Gastrocnemius medialis (tissue), 4 donors: ENCODE measurements at regions not wholly inside any gene's neighbourhood (a gene's known extent, or its start where the extent isn't known, plus 50 kb on each side); places are given as distances from the start of the nearest gene placed in this dataset.

Experiments used
- ATAC-seq, 2 donors: fragments of 150-250 bp; one replicate each; pipeline ENCODE4 v1.9.1; 2016
- DNase-seq, 2 donors: peaks; one replicate each; pipeline ENCODE4 v3.0.0-alpha.2; 2019
- H3K27ac ChIP-seq, 4 donors: fragments of 200-600 bp; sonication (generic); 1 replicate in 1 of 4; 2 replicates in 3 of 4; pipeline ENCODE4 v1.5.1; 2016 to 2018; ENCODE audit warnings: mild to moderate bottlenecking in 2 of 4, moderate library complexity in 1 of 4
- H3K27me3 ChIP-seq, 3 donors: fragments of 200-600 bp; sonication (generic) in 2 of 3; 1 replicate in 1 of 3; 2 replicates in 2 of 3; pipeline versions ENCODE4 v1.5.1 to v1.6.0; 2016 to 2019; ENCODE audit warnings: mild to moderate bottlenecking in 1 of 3, moderate library complexity in 1 of 3
- H3K36me3 ChIP-seq, 2 donors: fragments of 200-600 bp; sonication (generic) in 1 of 2; one replicate each; pipeline ENCODE4 v1.5.1; 2017 to 2018
- H3K4me1 ChIP-seq, 2 donors: fragments of 200-600 bp; sonication (generic) in 1 of 2; one replicate each; pipeline ENCODE4 v1.5.1; 2016 to 2017; ENCODE audit warnings: mild to moderate bottlenecking in 2 of 2
- H3K4me3 ChIP-seq, 4 donors: fragments of 200-600 bp; sonication (generic) in 3 of 4; 1 replicate in 1 of 4; 2 replicates in 3 of 4; pipeline ENCODE4 v1.5.1; 2016 to 2019; ENCODE audit warnings: mild to moderate bottlenecking in 2 of 4
- H3K9me3 ChIP-seq, 3 donors: fragments of 200-600 bp; sonication (generic) in 2 of 3; 1 replicate in 1 of 3; 2 replicates in 2 of 3; pipeline ENCODE4 v1.5.1; 2016 to 2019
- POLR2A ChIP-seq, 2 donors: fragments of 450-650 bp; IDR thresholded peaks; one replicate each; pipeline ENCODE4 v1.6.1; 2017; ENCODE audit warnings: antibody characterized with exemption in 2 of 2, mild to moderate bottlenecking in 2 of 2, moderate library complexity in 2 of 2
- in situ Hi-C, 4 donors: fragments of 200-750 bp; cut with MboI; loops; one replicate each; pipeline versions ENCODE4 v1.15.0 to v1.8.0; 2017; ENCODE audit warnings: low sequenced_read_pairs in 4 of 4
- intact Hi-C: fragments of 100-400 bp; cut with DNase I; formaldehyde crosslinking; loops from one replicate; pipeline ENCODE4 v1.15.1; 2023; ENCODE audit warnings: low total_unique reads
- TF ChIP-seq, protein P1 (sequence below), 5 experiments: fragments of 450-650 bp in 3 of 5; fragments of 200-600 bp in 2 of 5; sonication (generic) in 2 of 5; IDR thresholded peaks in 4 of 5; conservative IDR thresholded peaks in 1 of 5; 1 replicate in 4 of 5; 2 replicates in 1 of 5; pipeline ENCODE4 v1.5.1; 2016 to 2019; ENCODE audit warnings: antibody characterized with exemption in 5 of 5, mild to moderate bottlenecking in 3 of 5, moderate library complexity in 3 of 5

DNA sequence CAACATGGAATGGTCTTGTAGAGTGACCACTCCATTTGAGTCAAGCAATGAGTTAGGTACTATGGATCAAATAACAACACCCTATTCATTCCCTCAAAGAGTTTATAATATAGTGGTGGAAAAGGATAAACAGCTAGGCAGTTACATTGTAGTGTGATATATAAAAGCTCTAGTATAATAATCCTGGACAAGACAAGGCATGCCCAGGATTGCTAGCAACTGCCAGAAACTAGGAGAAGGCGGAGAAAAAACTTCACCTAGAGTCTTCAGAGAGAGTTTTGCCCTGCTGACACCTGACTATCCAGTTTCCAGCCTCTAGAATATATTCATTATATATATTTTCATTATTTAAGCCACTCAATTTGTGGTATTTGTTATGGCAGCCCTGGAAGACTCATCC, 530.6 kb downstream of the KLF12 start:
- H3K27ac ChIP-seq, result no peak overlapping the region
- no peak for ATAC-seq
- TF ChIP-seq, protein P1, sequence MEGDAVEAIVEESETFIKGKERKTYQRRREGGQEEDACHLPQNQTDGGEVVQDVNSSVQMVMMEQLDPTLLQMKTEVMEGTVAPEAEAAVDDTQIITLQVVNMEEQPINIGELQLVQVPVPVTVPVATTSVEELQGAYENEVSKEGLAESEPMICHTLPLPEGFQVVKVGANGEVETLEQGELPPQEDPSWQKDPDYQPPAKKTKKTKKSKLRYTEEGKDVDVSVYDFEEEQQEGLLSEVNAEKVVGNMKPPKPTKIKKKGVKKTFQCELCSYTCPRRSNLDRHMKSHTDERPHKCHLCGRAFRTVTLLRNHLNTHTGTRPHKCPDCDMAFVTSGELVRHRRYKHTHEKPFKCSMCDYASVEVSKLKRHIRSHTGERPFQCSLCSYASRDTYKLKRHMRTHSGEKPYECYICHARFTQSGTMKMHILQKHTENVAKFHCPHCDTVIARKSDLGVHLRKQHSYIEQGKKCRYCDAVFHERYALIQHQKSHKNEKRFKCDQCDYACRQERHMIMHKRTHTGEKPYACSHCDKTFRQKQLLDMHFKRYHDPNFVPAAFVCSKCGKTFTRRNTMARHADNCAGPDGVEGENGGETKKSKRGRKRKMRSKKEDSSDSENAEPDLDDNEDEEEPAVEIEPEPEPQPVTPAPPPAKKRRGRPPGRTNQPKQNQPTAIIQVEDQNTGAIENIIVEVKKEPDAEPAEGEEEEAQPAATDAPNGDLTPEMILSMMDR (IDR thresholded peaks at IDR 0.05 in 4 of 5, conservative IDR thresholded peaks at IDR 0.05 in 1 of 5), result no peak
- no peak for TF ChIP-seq POLR2A (IDR thresholded peaks at IDR 0.05)

GRCh38 chr13:73602295-73602694, 531.9 kb downstream of the KLF12 start:
- ATAC-seq (no peak), DNase-seq (no peak)
- TF ChIP-seq, protein P1 (IDR thresholded peaks at IDR 0.05 in 4 of 5, conservative IDR thresholded peaks at IDR 0.05 in 1 of 5), result no peak
- TF ChIP-seq POLR2A (IDR thresholded peaks at IDR 0.05), result no peak
- H3K36me3 ChIP-seq, result no peaks in the 10 kb centered on the region
- no peak overlapping the region for H3K27ac ChIP-seq
- H3K9me3 ChIP-seq, result no peaks in the 10 kb centered on the region
- in situ Hi-C loops (no loop called here), intact Hi-C loops (no loop called here)
- H3K27me3 ChIP-seq, result no peaks in the 10 kb centered on the region
- no peaks in the 10 kb centered on the region for H3K4me1 ChIP-seq
- no peak overlapping the region for H3K4me3 ChIP-seq

More for the DNA sequence above, 530.6 kb downstream of the KLF12 start:
- Histone ChIP-seq H3K4me3 (no peak overlapping the region), H3K4me1 (no peaks in the 10 kb centered on the region), H3K36me3 (no peaks in the 10 kb centered on the region), H3K27me3 (no peaks in the 10 kb centered on the region), H3K9me3 (no peaks in the 10 kb centered on the region)
- intact Hi-C loops, result no loop called here
- in situ Hi-C loops, result no loop called here
- DNase-seq, result no peak

- Histone ChIP-seq H3K27ac (no peak overlapping the region), H3K4me1 (no peaks in the 10 kb centered on the region), H3K27me3 (no peaks in the 10 kb centered on the region), H3K36me3 (no peaks in the 10 kb centered on the region), H3K9me3 (no peaks in the 10 kb centered on the region), H3K4me3 (no peak overlapping the region)
- TF ChIP-seq, protein P1 (IDR thresholded peaks at IDR 0.05 in 4 of 5, conservative IDR thresholded peaks at IDR 0.05 in 1 of 5), result no peak
- TF ChIP-seq POLR2A (IDR thresholded peaks at IDR 0.05), result no peak
- intact Hi-C loops, result no loop called here
- in situ Hi-C loops, result no loop called here
- ATAC-seq (no peak), DNase-seq (no peak)
These were observed 532.5 kb downstream of the KLF12 start for GRCh38 chr13:73601708-73602107.

- no peaks in the 10 kb centered on the region for H3K27me3 ChIP-seq
- no peak overlapping the region for H3K4me3 ChIP-seq
- H3K4me1 ChIP-seq, result no peaks in the 10 kb centered on the region
- no peak for ATAC-seq
- intact Hi-C loops (no loop called here), in situ Hi-C loops (no loop called here)
- no peaks in the 10 kb centered on the region for H3K36me3 ChIP-seq
- no peak overlapping the region for H3K27ac ChIP-seq
- no peaks in the 10 kb centered on the region for H3K9me3 ChIP-seq
- TF ChIP-seq POLR2A (IDR thresholded peaks at IDR 0.05), result no peak
- TF ChIP-seq, protein P1 (IDR thresholded peaks at IDR 0.05 in 4 of 5, conservative IDR thresholded peaks at IDR 0.05 in 1 of 5), result no peak
- no peak for DNase-seq
These were observed 534.7 kb downstream of the KLF12 start for GRCh38 chr13:73599232-73600128.
